Keratinocyte (primary cell): ENCODE measurements at regions not wholly inside any gene's neighbourhood (a gene's known extent, or its start where the extent isn't known, plus 50 kb on each side); places are given as distances from the start of the nearest gene placed in this dataset.
"Not testable (repeated sequence)": the region's sequence is repeated elsewhere in the genome, so short reads cannot be mapped to it uniquely, and the experiment has no call there.

Experiments
- EZH2 ChIP-seq: IDR thresholded peaks from one replicate; pipeline ENCODE4 v1.6.1; 2012; ENCODE audit warnings: inconsistent platforms, mild to moderate bottlenecking, low read length, moderate library complexity
- TF ChIP-seq, protein P1 (sequence below), 3 experiments: IDR thresholded peaks in 1 of 3; conservative IDR thresholded peaks in 1 of 3; optimal IDR thresholded peaks in 1 of 3; 2 replicates in 2 of 3; 3 replicates in 1 of 3; pipeline versions ENCODE3 to v1.5.1; 2011; ENCODE audit warnings: low read length in 3 of 3, mild to moderate bottlenecking in 3 of 3, moderate library complexity in 2 of 3, control low read depth in 1 of 3, inconsistent platforms in 1 of 3; ENCODE audit not compliant: insufficient read depth in 2 of 3; ENCODE audit errors: extremely low read depth in 1 of 3

DNA sequence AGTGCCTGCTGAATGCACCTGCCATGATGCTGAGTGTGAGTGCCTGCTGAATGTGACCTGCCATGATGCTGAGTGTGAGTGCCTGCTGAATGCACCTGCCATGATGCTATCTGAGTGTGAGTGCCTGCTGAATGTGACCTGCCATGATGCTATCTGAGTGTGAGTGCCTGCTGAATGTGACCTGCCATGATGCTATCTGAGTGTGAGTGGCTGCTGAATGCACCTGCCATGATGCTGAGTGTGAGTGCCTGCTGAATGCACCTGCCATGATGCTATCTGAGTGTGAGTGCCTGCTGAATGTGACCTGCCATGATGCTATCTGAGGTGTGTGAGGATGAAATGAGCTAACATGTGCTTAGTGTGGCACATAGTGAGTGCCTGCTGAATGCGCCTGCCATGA is 98.7 kb upstream of the SULF2 start:
- TF ChIP-seq, protein P1, sequence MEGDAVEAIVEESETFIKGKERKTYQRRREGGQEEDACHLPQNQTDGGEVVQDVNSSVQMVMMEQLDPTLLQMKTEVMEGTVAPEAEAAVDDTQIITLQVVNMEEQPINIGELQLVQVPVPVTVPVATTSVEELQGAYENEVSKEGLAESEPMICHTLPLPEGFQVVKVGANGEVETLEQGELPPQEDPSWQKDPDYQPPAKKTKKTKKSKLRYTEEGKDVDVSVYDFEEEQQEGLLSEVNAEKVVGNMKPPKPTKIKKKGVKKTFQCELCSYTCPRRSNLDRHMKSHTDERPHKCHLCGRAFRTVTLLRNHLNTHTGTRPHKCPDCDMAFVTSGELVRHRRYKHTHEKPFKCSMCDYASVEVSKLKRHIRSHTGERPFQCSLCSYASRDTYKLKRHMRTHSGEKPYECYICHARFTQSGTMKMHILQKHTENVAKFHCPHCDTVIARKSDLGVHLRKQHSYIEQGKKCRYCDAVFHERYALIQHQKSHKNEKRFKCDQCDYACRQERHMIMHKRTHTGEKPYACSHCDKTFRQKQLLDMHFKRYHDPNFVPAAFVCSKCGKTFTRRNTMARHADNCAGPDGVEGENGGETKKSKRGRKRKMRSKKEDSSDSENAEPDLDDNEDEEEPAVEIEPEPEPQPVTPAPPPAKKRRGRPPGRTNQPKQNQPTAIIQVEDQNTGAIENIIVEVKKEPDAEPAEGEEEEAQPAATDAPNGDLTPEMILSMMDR (optimal IDR thresholded peaks at IDR 0.05 in 1 of 3, IDR thresholded peaks at IDR 0.05 in 1 of 3, conservative IDR thresholded peaks at IDR 0.05 in 1 of 3; ENCODE audit: extremely low read depth in 1 of 3, insufficient read depth in 2 of 3, low read length in 3 of 3) = not testable (repeated sequence)
- TF ChIP-seq EZH2 = not testable (repeated sequence)
